RKO (cell line): ENCODE measurements at regions not wholly inside any gene's neighbourhood (a gene's known extent, or its start where the extent isn't known, plus 50 kb on each side); places are given as distances from the start of the nearest gene placed in this dataset.
A peak's percentile ranks its signal among the peaks of the same experiment; 100 is the strongest.
"Not testable (repeated sequence)": the region's sequence is repeated elsewhere in the genome, so short reads cannot be mapped to it uniquely, and the experiment has no call there.

Experiments
- DNase-seq: peaks from one replicate; pipeline ENCODE4 v3.0.0-alpha.2; 2016; ENCODE audit warnings: low spot score

- no peak for DNase-seq
Measured at GRCh38 chr19:31445406-31445805, 96.2 kb upstream of the TSHZ3 start.

- no peak for DNase-seq
Measured at GRCh38 chr19:31448221-31448657, 99.0 kb upstream of the TSHZ3 start.

DNA sequence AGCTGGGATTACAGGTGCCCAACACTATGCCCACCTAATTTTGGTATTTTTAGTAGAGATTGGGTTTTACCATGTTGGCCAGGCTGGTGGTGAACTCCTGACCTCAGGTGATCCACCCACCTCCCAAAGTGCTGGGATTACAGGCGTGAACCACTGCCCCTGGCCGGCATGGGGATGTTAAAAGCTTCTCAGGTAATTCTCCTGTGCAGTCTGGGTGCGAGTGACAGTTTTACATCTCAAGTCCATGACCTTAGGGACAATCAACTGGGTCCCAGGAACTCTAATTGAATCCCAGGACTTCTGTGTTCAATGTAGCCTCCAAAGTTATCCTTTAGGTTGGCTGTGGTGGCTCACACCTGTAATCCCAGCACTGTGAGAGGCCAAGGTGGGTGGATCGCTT is 100.1 kb upstream of the TSHZ3 start:
- no peak for DNase-seq

DNA sequence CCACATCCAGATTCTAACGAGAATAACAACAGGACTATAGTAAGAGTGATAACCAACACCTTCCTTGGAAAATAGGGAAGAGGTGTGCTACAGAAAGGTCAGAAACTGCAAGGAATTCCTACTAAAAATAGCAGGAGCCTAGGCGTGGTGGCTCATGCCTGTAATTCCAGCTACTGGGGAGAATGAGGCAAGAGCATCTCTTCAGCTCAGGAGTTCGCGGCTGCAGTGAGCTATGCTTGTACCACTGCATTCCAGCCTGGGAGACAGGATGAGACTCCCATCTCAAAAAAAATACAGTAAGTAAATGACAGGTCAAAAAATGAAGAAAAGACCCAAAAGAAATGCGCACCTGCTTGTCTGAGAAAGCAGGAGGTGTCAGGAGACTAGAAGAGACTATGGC is 101.5 kb upstream of the TSHZ3 start:
- no peak for DNase-seq

GRCh38 chr19:31451686-31452330 is 102.6 kb upstream of the TSHZ3 start:
- DNase-seq = no peak

DNA sequence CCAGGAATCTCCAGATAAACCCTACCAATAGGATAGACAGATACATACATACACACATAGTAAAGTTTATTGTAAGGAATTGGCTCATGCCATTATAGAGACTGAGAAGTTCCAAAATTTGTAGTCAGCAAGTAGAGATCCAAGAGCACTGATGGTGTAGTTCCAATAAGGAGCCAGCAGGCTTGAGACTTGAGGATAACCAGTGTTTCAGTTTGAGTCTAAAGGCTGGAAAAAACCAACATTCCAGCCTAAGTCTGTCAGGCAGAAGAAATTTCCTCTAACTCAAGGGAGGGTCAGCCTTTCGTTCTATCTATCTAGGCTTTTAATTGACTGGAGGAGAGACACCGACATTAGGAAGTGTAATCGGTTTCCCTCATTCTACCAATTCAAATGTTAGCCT is 110.2 kb upstream of the TSHZ3 start:
- DNase-seq = peak; percentile 12

- no peak for DNase-seq
Measured at GRCh38 chr19:31461814-31462539, 112.7 kb upstream of the TSHZ3 start.

DNA sequence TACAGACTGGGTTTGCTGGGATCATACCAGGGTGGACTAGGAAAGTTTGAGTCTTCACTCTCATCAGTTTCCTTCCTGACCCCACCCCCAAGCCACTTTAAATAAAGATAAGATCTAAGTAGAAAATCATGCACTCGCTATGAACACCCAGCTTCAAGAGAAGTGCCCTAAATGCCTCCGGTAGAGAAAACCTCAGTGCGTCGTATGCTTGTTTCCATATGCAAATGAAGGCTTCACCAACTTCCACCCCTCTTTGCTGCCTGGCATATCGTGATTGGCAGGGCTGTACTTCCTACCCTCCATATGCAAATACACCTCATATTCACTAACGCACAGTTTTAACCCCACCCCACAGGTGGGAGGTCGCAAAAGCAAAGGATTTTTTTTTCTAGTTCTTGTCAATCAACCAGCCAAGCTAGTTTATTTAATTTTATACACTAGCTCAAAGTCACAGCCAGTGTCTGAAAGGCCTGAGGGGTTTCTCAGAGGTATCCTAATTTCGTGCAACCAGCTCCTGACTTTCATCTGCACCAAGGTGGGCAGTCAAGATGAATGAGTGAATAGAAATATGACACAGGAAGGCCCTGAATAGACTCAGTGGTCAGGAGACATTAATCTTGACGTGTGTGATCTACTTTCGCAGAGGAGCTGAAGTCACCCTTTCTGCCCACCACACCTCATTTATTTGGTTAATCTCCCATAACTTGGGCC is 121.1 kb upstream of the TSHZ3 start:
- DNase-seq = no peak

DNA sequence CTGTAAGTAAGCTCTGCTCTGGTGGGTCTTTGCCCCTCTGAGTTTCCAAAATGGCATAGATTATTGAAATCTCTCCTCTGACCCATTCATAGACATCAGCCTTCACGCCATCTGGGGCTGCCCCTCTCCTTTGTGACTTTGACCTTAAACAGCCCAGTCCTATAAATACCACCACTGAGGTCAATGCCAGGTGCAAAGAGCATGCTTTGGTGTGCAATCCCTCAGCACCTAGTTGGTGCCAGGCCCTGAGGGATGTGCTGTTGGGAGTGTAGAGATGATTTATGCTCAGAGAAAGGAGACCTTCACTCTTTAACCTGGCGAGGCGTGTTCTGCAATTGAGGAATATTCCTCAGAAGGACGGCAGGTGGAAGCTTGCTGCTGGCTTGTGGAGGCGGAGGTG is 121.7 kb upstream of the TSHZ3 start:
- DNase-seq = no peak

GRCh38 chr19:31478241-31478640 is 129.0 kb upstream of the TSHZ3 start:
- DNase-seq = no peak

DNA sequence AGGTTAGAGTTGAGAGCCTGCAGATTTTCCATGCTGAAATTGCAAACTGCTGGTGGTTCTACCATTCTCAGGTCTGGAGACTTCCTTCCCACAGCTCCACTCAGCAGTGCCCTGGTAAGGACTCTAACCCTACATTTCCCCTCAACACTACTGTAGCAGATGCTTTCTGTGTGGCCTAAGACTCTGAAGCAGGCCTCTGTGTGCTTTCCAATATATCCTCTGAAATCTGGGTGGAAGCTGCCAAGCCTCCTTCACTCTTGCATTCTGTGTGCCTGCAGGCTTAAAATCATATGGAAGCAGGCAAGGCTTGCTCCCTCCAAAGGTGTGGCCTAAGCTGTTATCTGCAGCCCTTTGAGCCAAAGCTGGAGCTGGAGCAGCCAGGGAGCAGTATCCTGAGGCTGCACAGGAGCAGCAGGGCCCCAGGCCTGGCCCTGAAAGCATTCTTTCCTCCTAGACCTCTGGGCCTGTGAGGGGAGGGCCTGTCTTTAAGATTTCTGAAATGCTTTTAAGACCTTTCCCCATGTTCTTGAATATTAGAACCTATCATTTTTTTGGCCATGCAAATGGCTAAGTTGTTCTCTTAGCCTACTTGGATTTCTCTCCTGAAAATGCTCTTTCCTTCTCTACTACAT is 134.1 kb upstream of the TSHZ3 start:
- no peak for DNase-seq

GRCh38 chr19:31484858-31485410 is 135.7 kb upstream of the TSHZ3 start:
- DNase-seq = not testable (repeated sequence)

GRCh38 chr19:31485472-31485871 is 136.2 kb upstream of the TSHZ3 start:
- DNase-seq = no peak

- DNase-seq = no peak
Measured at GRCh38 chr19:31491242-31491641, 142.0 kb upstream of the TSHZ3 start.

GRCh38 chr19:31492050-31492449 is 142.8 kb upstream of the TSHZ3 start:
- DNase-seq = no peak

DNA sequence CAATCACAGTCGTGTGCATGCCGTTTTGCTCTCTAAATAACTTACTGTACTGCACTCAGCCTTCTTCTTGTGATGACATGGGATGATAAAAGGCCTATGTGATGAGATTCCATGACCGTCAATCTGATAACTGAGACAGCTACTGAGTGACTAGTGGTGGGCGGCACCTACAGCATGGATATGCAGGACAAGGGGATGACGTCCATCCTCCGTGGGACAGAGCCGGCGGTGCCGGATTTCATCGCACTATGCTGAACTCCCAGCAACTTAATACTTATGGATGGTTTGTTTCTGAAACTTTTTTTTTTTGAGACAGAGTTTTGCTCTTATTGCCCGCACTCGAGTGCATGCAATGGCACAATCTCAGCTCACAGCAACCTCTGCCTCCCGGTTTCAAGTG is 146.8 kb upstream of the TSHZ3 start:
- no peak for DNase-seq

DNA sequence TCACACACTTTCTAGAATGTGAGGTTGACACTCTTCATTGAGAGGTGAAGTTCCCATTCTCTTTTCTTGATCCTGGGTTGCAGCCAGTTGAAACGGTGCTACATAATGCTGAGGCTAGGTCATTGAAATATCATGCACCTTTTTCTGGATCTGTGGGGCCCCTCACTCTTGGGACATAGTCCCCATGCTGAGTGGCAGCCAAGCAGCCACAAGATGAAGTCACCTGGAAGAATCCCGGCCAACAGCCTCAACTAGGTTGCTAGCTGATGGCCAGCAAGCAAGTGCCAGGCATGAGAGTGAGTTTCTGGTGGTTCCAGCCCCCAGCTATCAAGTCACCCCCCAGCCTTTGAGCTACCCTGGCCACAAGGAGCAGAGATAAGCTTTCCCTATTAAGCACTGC is 148.5 kb upstream of the TSHZ3 start:
- DNase-seq = no peak

DNA sequence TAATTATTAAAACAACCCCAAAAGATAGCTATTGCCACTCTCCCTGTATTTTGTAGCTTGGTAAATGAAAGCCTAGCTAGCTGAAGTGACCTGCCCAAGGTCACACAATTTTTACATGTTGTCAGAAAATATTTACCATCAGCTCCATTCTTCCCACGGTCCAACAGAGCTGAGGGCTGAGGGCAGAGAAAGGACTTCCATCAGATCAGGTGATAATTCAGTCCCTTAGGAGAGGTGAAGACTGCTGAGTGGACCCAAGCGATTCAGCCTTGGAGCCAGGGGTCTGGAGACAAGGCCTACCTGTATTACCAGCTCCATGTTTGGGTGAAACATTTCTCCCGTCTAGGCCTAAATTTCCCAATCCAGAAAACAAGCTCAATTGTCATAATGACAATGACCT is 149.5 kb upstream of the TSHZ3 start:
- DNase-seq = no peak

DNA sequence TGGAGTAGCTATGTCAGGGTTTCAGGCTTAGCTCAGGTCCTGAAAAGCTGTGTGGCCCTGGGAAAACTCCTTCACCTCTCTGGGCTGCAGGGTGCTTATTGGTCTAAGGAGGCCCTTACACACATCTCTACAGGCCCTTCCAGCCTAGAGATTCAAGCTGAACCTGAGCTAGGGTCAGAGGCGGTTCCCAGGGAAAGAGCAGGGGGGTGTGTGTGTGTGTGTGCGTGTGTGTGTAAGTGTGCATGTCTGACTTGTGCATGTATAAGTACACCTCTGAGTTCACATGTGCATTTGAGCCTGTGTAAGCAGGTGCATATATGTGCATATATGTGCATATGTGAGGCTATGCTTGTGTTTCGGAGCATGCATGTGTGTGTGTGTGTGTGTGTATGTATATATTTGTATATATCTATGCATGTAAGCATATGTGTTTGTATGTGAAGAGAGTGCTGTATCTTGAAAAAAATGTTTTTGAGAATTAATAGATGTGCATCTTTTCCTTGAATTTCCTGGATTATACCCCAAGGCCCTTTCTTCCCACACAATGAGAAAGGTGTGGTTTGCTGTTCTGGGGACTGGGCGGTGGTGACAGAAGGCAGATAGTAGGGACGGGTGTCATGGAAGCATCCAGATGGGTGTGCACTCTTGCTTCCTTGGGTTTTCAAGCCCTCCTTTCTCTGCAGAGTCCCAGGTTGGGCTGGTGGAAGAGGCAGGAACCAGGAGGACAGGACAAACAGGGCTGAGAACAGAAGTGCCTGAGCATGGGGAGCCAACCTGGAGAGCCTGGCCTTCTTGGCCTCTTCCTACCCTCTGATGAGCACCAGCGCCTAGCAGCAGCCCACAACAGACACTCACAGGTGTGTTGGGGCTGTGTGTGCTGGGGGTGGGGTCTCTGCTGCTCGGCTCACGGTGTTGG is 150.3 kb upstream of the TSHZ3 start:
- DNase-seq = no peak

DNA sequence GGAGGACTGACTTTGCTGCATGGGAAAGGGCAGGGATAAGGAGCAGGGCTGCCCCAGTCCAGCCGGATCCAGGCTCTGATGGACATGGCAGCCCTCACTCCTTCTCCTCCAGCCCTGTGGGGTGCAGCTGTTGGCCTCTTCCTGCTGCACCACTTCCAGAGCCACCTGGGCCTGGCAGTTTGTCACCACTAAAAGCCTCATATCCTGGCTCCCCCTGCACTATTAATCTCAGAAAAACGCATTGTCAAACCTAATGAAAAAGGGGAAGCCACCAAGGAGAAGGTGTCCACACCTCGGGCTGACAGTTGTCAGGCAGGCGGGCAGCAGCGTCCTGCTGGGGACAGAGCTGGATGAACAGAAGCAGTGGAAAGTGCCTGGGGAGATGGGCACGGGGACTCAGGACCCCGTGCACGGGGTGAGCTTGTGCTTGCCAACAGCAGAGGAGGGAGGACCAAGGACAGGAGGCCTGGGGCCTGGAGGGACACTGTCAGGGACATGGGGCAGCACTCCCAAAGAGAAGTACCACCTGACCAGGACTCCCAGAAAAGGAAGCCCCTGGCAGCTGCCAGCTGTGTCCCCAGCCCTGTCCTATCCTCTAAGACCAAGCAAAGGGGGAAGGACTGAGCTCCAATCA is 151.1 kb upstream of the TSHZ3 start:
- DNase-seq = no peak

- DNase-seq = no peak
Measured at GRCh38 chr19:31500946-31501345, 151.7 kb upstream of the TSHZ3 start.
